GM18873 (cell line): ENCODE measurements at regions not wholly inside any gene's neighbourhood (a gene's known extent, or its start where the extent isn't known, plus 50 kb on each side); places are given as distances from the start of the nearest gene placed in this dataset.
"Not testable (repeated sequence)": the region's sequence is repeated elsewhere in the genome, so short reads cannot be mapped to it uniquely, and the experiment has no call there.

Experiments
- ATAC-seq: cut with Tn5 transposase; IDR thresholded peaks from one replicate; pipeline ENCODE4 v1.9.1; 2021; ENCODE audit warnings: mild to moderate bottlenecking, moderate library complexity, moderate number of reproducible peaks; ENCODE audit not compliant: unreplicated experiment, low FRiP score

- no peak for ATAC-seq
Observed at GRCh38 chr20:12179692-12180091, 262.0 kb downstream of the BTBD3 start.

- no peak for ATAC-seq
Observed at GRCh38 chr20:12180107-12180661, 262.5 kb downstream of the BTBD3 start.

GRCh38 chr20:12198281-12198680 lies 280.6 kb downstream of the BTBD3 start:
- no peak for ATAC-seq

- no peak for ATAC-seq
Observed at GRCh38 chr20:12199703-12200102, 282.0 kb downstream of the BTBD3 start.

- no peak for ATAC-seq
Observed at GRCh38 chr20:12201289-12201991, 283.7 kb downstream of the BTBD3 start.

- ATAC-seq, result no peak
Observed at GRCh38 chr20:12203399-12203798, 285.7 kb downstream of the BTBD3 start.

GRCh38 chr20:12203981-12204380 lies 286.3 kb downstream of the BTBD3 start:
- ATAC-seq, result no peak

GRCh38 chr20:12207875-12208274 lies 290.2 kb downstream of the BTBD3 start:
- ATAC-seq, result no peak

- no peak for ATAC-seq
Observed at GRCh38 chr20:12210591-12210990, 292.9 kb downstream of the BTBD3 start.

GRCh38 chr20:12211361-12211760 lies 293.7 kb downstream of the BTBD3 start:
- ATAC-seq, result no peak

- ATAC-seq, result no peak
Observed at GRCh38 chr20:12217382-12217781, 299.7 kb downstream of the BTBD3 start.

- no peak for ATAC-seq
Observed at GRCh38 chr20:12219798-12220197, 302.1 kb downstream of the BTBD3 start.

GRCh38 chr20:12223057-12223456 lies 305.4 kb downstream of the BTBD3 start:
- ATAC-seq, result no peak

GRCh38 chr20:12225898-12226297 lies 308.2 kb downstream of the BTBD3 start:
- ATAC-seq, result no peak

GRCh38 chr20:12229891-12230290 lies 312.2 kb downstream of the BTBD3 start:
- no peak for ATAC-seq

- ATAC-seq, result no peak
Observed at GRCh38 chr20:12237772-12238171, 320.1 kb downstream of the BTBD3 start.

GRCh38 chr20:12241065-12241464 lies 323.4 kb downstream of the BTBD3 start:
- no peak for ATAC-seq

GRCh38 chr20:12243327-12243726 lies 325.6 kb downstream of the BTBD3 start:
- no peak for ATAC-seq

- ATAC-seq, result no peak
Observed at GRCh38 chr20:12248481-12248880, 330.8 kb downstream of the BTBD3 start.

- ATAC-seq, result not testable (repeated sequence)
Observed at GRCh38 chr20:12250661-12251060, 333.0 kb downstream of the BTBD3 start.

GRCh38 chr20:12252793-12253192 lies 335.1 kb downstream of the BTBD3 start:
- ATAC-seq, result no peak

GRCh38 chr20:12255461-12255970 lies 337.8 kb downstream of the BTBD3 start:
- no peak for ATAC-seq
